GM12878 (cell line): ENCODE measurements at regions not wholly inside any gene's neighbourhood (a gene's known extent, or its start where the extent isn't known, plus 50 kb on each side); places are given as distances from the start of the nearest gene placed in this dataset.

ENCODE experiments used
- FOXK2 ChIP-seq: fragments of 450-650 bp; IDR thresholded peaks from 2 replicates; pipeline ENCODE4 v1.6.1; 2017; ENCODE audit warnings: mild to moderate bottlenecking, moderate library complexity
- PRDM15 ChIP-seq: fragments of 450-650 bp; formaldehyde crosslinking; IDR thresholded peaks from 2 replicates; pipeline ENCODE4 v1.4.0; 2020; ENCODE audit warnings: mild to moderate bottlenecking, moderate library complexity
- SPI1 ChIP-seq: IDR thresholded peaks from 2 replicates; pipeline ENCODE4 v1.6.1; 2011; ENCODE audit warnings: low read depth, mild to moderate bottlenecking, low read length, moderate library complexity, borderline replicate concordance; ENCODE audit not compliant: insufficient read depth
- ZBTB11 ChIP-seq: fragments of 450-650 bp; formaldehyde crosslinking; IDR thresholded peaks from 2 replicates; pipeline ENCODE4 v1.5.0; 2022; ENCODE audit warnings: mild to moderate bottlenecking, missing genetic modification characterization
- ZNF592 ChIP-seq: fragments of 450-650 bp; IDR thresholded peaks from 2 replicates; pipeline ENCODE4 v1.6.1; 2017; ENCODE audit warnings: mild to moderate bottlenecking, moderate library complexity

- TF ChIP-seq ZNF592 (no peak), FOXK2 (no peak), ZBTB11 (CRISPR knock-in tag) (no peak), PRDM15 (CRISPR knock-in tag) (no peak), SPI1 (no peak)
Observed at GRCh38 chr4:66372706-66373105, 702.4 kb upstream of the EPHA5 start (continued).
